ENCODE measurements at regions not wholly inside any gene's neighbourhood (a gene's known extent, or its start where the extent isn't known, plus 50 kb on each side); places are given as distances from the start of the nearest gene placed in this dataset.
"Not testable (repeated sequence)": the region's sequence is repeated elsewhere in the genome, so short reads cannot be mapped to it uniquely, and the experiment has no call there.

DNA sequence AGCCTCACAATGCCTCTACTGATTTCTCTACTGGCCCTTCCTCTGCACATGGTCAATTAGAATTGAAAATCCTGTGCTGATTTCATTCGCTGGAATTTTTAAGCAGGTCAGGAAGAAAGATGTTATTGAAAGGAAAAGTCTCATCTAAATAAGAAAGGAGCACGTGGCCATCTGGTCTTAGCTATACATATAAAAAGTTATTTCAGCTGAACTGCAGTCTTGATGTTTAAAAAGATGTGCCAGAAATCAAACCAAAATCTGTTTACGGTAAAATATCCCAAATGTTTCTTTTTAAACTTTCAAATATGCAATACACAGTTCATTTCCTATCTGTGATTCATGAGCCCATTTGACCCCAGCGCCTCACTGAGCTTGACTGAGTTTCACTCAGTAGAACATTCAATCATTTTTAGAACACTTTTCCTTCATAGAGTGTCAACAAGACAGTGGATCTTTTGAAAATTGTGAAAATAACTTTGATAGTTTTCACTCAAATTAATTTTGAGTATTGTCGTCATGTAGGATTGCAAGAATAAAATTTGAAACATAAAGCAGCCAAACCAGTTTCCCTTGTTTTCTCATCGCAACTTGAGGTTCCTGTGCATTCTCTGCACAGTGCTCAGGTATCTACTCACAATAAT, 293.6 kb downstream of the PTPRC start:
- in situ Hi-C loops (cut with HindIII; ENCODE audit: low sequenced_read_pairs) = no loop called here

DNA sequence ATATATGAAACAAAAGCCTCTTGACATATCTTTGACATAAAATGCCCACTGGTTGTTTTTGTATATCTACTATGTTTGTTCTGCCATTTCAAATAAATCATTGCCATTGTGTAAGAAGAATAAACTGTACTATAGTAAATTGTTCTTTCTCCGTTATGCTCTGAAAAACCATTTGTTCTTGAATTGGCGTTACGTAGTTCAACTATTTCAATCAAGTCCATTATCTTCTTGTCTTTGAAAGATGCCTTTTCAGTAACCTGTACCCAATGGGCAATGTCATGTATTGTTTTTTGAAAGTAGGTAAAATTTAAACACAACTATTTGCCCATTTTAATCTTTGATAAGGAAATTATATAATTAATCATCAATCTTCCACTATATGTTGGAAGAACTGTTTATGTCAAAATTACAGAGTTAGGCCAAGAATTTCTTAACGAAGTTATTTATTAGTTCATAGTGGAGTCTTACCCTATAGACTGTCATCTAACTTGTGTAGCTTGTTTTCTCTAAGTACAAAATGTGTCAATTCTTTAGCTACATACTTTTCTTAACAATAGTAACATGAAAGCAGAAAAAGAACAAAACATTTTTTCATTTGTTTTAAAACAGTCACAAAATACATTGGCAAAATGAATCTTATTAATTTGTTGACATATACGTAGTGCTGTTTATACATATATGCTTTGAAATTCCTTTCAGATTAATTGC, 294.8 kb downstream of the PTPRC start:
- in situ Hi-C loops (cut with HindIII; ENCODE audit: low sequenced_read_pairs) = no loop called here

DNA sequence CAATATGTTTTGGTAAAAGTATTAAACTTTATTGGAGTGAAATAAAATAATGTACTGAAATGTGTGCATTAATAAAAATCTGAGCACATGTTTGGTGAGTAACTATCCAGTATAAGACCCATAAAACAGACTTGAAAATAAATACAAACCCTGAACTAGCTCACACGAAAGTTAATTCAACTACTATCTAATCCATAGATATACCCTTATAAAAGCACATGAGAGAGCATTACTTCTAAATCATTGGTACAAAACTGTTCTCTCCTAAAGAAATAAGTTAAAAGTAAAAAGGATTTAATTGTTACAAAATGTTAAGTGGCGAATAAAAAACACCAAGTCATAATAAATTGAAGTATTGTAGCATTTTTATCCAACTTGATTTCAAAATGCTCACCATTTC, 295.6 kb downstream of the PTPRC start:
- in situ Hi-C loops (cut with HindIII; ENCODE audit: low sequenced_read_pairs) = no loop called here

DNA sequence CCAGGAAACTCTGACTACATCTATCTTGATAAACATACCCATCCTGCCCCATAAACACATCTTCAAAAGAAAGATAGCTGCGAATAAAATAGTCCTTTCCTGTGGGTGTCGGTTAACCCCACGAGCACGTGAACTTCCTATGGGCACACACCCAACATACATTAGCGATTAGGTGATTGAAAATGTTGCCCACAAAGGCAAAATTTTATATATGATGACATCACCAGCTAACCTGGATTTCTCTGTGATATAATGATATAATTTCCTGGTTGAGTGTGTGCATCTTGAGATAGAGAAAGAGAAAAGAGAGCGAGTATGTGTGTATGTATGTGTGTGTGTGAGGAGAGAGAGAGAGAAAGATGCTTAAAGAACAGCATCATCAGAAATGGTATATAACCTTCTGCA, 296.1 kb downstream of the PTPRC start:
- in situ Hi-C loops (cut with HindIII; ENCODE audit: low sequenced_read_pairs) = loop anchor here (5.0 kb wide), 1 partner anchor 47 kb away; no protein-coding TSS in a partner anchor

DNA sequence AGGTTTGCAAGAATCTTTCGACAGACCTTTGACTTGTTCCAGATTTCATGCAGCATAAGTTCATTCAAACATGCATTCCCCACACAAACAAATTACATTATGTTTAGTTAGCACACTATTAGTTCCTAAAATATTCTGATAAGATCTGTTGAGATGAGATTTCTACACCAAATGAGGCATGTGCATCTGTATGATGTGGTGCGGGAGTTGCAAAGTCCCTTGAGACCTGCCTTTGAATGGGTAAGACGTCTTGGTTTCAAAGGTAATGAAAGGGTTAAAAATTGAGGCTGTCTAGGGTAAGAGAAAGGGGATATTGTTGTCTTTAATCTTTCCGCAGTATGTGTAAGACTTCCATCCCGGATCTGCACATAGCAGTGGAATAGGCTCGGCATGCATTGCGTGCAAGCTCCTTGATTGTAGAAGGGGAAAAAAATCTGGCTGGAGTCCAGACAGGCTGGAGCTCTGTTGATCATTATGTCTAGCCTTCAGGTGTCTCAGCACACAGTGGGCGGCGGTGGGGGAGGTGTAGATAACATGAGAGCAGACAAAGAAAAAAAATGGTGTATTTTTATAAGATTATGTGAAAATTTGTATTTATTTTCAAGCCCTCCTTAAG, 296.6 kb downstream of the PTPRC start:
- in situ Hi-C loops (cut with HindIII; ENCODE audit: low sequenced_read_pairs) = loop anchor here (5.0 kb wide), 1 partner anchor 47 kb away; no protein-coding TSS in a partner anchor

DNA sequence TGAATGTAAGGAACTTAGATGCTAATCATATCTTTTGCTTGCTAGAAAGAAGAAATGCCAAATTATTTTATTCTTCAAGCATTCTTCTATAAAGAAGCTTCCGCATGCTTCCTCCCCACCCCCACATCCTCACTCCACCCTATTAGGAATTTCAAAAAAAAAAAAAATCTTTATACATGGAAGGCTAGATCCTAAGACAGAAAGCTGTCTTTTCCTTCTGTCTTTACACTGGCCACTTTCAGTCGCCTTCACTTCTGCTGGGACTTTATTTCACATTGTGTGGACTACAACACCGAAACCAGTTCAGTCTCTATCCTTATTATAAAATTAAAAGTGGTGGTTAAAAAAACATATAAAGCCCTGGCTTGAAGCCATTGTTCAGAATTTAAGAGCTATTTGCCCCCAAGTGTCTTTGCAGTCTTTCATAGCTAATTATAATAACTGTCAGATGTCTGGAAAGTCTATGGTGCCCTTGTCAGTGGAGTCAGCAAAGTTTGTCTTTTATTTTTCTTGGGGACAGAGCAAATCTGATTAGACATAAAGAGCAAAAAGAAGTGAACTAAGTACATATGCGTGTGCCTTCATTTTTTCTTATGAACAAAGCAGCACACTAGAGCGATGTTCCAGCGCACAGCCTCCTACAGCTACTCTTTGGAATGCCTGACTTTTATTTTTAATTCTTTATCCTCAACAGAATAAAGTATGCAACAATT, 297.7 kb downstream of the PTPRC start:
- in situ Hi-C loops (cut with HindIII; ENCODE audit: low sequenced_read_pairs) = loop anchor here (5.0 kb wide), 1 partner anchor 46 kb away; no protein-coding TSS in a partner anchor

DNA sequence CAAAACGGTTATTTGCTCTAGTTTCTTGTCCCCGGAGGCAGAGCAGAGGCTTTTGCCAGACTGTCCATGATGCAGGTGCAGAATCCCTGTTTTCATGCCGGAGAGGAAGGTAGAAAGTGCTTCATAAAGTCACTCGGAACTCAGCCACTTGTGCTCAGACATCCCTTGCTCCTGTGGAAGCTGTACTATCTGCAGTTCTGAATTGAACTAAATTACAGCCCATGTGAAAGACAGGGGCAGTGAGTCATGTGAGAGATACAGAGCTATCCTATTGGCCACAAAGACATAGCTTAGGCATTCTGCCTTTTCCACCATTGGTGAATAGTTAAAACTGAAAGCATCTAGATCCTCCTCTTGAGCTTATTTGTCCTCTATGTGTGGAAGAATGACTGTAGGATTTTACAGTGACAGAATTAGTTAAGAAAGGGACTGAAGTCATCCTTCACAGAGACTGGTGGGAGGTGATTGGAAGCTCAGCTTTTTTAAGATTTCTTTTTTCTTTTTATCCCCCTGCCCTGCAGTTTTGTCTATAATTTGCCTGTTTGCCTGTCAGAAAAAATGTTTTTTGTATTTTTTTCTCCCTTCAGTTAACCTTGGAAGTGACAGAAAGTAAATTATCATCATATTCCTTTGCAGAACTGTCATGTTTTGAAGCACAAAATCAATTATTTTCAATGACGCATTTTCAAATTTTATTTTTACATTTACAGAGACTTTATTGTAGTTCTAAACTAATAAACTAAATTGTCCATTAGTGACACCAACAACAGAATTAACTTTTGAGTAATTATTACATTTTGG, 298.6 kb downstream of the PTPRC start:
- in situ Hi-C loops (cut with HindIII; ENCODE audit: low sequenced_read_pairs) = loop anchor here (5.0 kb wide), 1 partner anchor 45 kb away; no protein-coding TSS in a partner anchor

DNA sequence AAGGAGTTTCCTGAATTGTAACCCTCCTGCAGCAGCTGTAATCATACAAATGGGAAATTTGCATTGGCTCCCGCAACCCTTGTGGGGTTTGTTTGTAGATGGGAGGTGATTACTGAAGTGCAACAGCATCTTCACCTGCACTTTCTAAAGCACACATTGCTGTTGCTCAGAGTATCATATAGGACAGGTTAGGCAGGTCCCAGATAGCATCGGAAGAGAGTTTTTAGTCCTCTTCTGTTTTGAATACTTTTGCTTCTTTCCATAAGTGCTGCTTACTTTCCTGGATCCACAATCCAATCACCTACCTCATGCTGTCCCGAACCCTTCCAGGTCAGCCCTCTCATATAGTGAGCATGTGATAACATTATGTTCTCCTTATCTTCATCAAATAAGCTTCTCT, 300.4 kb downstream of the PTPRC start:
- in situ Hi-C loops (cut with HindIII; ENCODE audit: low sequenced_read_pairs) = loop anchor here (5.0 kb wide), 1 partner anchor 43 kb away; no protein-coding TSS in a partner anchor

DNA sequence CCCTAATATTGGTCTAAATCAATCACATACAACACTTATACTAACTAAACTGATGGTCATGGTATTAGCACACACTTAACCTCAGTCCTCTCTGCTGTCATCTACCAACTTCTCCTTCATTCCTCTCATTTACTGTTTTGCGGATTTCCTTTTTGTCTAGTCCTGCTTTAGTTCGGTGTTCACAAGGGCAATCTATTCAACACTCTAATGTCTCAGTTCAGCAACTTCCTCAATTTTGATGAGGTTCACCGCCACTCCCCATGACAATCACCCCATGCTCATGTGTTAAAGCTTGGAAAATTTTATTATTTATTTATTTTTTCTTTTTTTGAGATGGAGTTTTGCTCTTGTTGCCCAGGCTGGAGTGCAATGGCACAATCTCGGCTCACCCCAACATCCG, 301.1 kb downstream of the PTPRC start:
- in situ Hi-C loops (cut with HindIII; ENCODE audit: low sequenced_read_pairs) = loop anchor here (5.0 kb wide), 1 partner anchor 42 kb away; no protein-coding TSS in a partner anchor

DNA sequence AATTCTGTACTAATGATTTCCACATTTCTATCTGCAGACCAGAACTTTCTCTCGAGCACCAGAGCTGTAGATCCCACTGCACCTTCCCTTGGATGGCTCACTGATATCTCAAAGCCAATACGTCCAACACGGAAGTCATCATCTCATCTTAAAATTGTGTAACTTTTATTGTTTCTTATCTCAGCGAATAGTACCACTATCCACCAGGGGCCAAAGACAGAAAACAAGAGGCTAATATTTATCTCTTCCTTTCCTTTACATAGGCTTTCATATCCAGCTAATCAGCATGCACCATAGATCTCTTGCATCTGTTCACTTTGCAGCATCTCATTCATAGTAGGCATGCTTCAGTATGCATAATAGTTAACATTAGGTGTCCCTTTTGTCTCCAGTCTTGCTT, 303.6 kb downstream of the PTPRC start:
- in situ Hi-C loops (cut with HindIII; ENCODE audit: low sequenced_read_pairs) = no loop called here

DNA sequence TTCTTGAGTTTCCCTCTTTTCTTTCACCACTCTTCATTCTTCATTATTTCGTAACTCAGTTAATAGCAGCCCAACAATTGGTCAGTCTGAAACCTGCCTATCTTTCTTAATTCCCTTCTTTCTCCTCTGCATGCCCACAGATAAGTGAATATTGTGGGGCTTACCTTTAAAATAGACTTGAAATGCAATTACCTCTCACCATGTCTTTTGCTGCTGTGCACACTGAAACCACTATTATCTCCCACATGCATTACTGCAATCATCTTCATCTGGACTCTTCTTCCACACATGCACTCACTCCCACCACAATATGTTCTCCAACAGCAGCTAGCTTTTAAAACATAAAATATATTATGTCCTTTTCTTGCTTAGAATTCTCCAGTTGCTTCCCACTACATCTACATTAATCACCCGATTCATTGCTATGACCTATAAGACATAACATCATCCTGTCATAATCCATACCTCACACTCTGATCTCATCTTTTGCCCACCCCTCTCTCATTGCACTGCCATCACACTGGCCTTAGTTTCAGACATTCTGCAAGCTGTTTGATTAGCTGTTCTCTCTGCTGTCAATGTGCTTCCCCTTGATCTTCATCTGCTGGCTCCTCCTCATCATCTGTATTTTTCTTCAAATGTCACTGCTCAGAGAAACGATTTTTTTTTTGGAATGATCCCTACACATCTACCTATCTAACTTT, 304.8 kb downstream of the PTPRC start:
- in situ Hi-C loops (cut with HindIII; ENCODE audit: low sequenced_read_pairs) = no loop called here

DNA sequence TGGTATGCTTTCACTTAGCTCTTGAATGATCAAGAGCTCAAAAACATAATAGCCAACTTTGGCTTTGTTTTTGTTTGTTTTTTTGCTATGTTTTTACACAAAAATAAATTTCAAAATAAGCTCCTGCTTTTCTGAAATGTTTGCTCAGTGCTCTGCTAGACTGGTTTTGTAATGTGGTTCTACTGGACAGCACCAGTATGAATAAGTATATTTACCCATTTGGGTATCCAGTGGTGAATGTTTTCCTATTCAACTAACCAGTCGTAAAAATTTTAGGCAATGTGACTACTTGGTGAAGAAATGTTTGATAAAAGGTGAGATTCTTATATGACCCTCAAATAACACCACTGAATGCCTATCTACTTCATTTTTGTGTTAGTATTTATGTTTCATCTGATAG, 308.6 kb downstream of the PTPRC start:
- in situ Hi-C loops (cut with HindIII; ENCODE audit: low sequenced_read_pairs) = no loop called here

DNA sequence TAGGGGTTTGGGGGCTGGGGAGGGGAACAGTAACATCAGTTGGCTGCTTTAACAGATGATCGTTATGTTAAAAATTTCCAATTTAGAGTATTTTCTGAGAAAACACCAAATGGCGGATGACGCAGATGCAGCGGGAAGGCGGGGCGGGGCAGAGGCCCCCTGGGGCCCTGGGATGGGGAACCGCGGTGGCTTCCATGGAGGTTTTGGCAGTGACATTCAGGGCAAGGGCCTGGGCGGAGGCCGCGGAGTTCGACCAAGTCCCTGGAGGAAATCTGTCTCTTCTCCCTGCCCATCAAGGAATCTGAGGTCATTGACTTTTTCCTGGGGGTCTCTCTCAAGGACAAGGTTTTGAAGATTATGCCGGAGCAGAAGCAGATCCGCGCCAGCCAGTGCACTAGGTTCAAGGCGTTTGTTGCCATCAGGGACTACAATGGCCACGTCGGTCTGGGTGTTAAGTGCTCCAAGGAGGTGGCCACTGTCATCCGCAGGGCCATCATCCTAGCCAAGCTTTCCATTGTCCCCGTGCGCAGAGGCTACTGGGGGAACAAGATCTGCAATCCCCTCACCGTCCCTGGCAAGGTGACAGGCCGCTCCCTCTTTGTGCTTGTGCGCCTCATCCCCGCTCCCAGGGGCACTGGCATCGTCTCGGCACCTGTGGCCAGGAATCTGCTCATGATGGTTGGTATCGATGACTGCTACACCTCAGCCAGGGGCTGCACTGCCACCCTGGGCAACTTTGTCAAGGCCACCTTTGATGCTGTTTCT, 310.2 kb downstream of the PTPRC start:
- in situ Hi-C loops (cut with HindIII; ENCODE audit: low sequenced_read_pairs) = no loop called here

DNA sequence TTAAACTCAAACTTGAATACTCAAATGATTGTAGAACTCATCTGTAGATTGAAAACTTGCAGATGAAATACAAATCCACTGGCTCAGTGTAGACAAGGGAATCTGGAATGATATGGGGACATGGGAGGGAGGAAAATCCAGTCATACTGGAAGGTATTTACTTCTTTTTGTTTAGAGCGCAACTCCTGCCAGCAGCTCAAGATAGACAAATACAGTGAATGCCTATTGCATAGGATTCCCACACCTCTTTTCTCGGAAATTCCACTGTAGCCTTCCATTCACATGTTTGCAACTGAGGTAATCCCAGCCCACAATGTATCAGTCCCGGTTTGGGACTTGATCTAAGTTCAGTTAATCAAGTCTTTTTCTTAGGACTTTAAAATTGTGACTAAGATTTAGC, 311.2 kb downstream of the PTPRC start:
- in situ Hi-C loops (cut with HindIII; ENCODE audit: low sequenced_read_pairs) = no loop called here

DNA sequence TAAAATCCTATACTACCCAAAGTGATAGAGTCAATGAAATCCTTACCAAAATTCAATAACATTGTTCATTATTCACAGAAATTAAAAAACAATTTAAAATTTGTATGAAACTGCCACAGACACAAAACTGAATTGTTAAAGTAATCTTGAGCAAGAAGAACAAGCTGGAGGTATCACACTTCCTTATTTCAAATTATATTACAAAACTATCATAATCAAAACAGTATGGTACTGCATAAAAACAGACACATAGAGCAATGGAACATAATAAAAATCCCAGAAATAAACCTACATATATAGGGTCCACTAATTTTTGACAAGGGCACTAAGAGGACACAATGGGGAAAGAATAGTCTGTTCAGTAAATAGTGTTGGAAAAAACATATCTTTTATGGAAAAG, 316.2 kb downstream of the PTPRC start:
- in situ Hi-C loops (cut with HindIII; ENCODE audit: low sequenced_read_pairs) = no loop called here

DNA sequence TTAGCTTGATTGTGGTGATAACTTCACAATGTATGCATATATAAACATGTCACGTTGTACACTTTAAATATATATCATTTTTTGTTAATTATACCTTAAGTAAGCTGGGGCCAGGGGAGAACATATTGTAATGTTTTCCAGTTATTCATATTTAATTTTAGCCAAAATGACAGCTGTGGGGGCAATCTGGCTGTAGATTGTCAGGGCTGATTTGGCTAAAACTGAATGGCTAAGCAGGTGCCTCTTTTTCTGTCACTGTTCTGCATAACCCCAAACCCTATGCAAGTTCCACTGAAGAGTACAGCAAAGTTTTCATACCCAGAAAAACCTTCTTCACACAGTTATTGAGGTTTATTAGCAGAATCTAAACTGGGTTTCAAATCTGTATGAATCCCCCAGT, 318.2 kb downstream of the PTPRC start:
- in situ Hi-C loops (cut with HindIII; ENCODE audit: low sequenced_read_pairs) = no loop called here

DNA sequence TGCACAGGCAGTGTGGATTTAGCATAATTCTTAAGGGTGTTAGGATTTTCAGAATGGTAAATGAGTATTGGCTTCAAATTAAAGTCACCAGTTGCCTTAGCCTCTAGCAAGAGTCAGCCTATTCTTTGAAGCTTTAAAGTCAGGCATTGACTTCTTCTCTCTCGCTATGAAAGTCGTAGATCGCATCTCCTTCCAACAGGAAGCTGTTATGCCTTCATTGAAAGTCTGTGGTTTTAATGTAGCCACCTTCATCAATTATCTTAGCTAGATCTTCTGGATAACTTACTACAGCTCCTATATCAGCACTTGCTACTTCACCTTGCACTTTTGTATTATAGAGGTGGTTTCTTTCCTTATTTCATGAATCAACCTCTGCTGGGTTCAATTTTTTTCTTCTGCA, 320.2 kb downstream of the PTPRC start:
- in situ Hi-C loops (cut with HindIII; ENCODE audit: low sequenced_read_pairs) = no loop called here

DNA sequence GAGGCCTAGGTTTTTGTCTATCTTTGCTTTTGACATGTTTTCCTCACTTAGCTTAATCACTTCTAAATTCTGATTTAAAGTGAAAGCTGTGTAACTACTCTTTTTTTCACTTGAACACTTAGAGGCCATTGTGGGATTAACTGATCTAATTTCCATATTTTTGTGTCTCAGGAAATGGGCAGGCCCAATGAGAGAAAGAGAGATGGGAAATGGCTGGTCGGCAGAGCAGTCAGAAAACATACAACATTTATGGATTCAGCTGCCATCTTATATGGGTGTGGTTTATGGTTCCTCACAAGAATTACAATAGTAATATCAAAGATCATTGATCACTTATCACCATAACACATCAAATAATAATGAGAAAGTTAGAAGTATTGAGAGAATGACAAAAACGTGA, 320.8 kb downstream of the PTPRC start:
- in situ Hi-C loops (cut with HindIII; ENCODE audit: low sequenced_read_pairs) = no loop called here

DNA sequence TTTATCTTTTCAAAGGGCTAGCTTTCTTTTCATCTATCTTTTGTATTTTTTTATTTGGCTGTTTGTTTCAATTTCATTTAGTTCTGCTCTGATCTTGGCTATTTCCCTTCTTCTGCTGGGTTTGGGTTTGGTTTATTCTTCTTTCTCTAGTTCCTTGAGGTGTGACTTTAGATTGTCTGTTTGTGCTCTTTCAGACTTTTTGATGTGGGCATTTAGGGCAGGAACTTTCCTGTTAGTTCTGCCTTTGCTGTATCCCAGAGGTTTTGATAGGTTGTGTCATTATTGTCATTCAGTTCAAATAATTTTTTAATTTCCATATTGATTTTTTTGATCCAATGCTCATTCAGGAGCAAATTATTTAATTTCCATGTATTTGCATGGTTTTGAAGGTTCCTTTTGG, 325.0 kb downstream of the PTPRC start:
- in situ Hi-C loops (cut with HindIII; ENCODE audit: low sequenced_read_pairs) = not testable (repeated sequence)
